Gastroesophageal sphincter (tissue), 4 donors: ENCODE measurements at regions not wholly inside any gene's neighbourhood (a gene's known extent, or its start where the extent isn't known, plus 50 kb on each side); places are given as distances from the start of the nearest gene placed in this dataset.
A peak's percentile ranks its signal among the peaks of the same experiment; 100 is the strongest.

Experiments used
- ATAC-seq: fragments of 150-250 bp; one replicate; pipeline ENCODE4 v1.9.1; 2016; ENCODE audit warnings: mild to moderate bottlenecking, moderate library complexity
- H3K27ac ChIP-seq, 4 donors: fragments of 200-600 bp; sonication (generic) in 3 of 4; 1 replicate in 3 of 4; 2 replicates in 1 of 4; pipeline ENCODE4 v1.5.1; 2016 to 2019
- H3K27me3 ChIP-seq: fragments of 200-600 bp; sonication (generic); one replicate; pipeline ENCODE4 v1.5.1; 2019
- H3K36me3 ChIP-seq, 2 donors: fragments of 200-600 bp; sonication (generic); one replicate each; pipeline ENCODE4 v1.5.1; 2019; ENCODE audit warnings: control low read depth in 1 of 2
- H3K4me1 ChIP-seq, 3 donors: fragments of 200-600 bp; sonication (generic); 1 replicate in 2 of 3; 2 replicates in 1 of 3; pipeline ENCODE4 v1.5.1; 2016 to 2019; ENCODE audit warnings: control low read depth in 2 of 3
- H3K4me3 ChIP-seq, 2 donors: fragments of 200-600 bp; sonication (generic); one replicate each; pipeline ENCODE4 v1.5.1; 2019; ENCODE audit warnings: mild to moderate bottlenecking in 1 of 2, moderate library complexity in 1 of 2
- H3K9me3 ChIP-seq, 3 donors: fragments of 200-600 bp; sonication (generic); one replicate each; pipeline ENCODE4 v1.5.1; 2017 to 2019; ENCODE audit warnings: control low read depth in 2 of 3
- EP300 ChIP-seq: sonication (generic); formaldehyde crosslinking; IDR thresholded peaks from one replicate; pipeline ENCODE4 v1.6.1; 2017; ENCODE audit warnings: antibody characterized with exemption, mild to moderate bottlenecking
- POLR2A ChIP-seq, 2 donors: fragments of 450-650 bp; IDR thresholded peaks; one replicate each; pipeline ENCODE4 v1.6.1; 2017; ENCODE audit warnings: antibody characterized with exemption in 2 of 2, mild to moderate bottlenecking in 2 of 2, moderate library complexity in 1 of 2
- POLR2AphosphoS5 ChIP-seq: sonication (generic); formaldehyde crosslinking; IDR thresholded peaks from one replicate; pipeline ENCODE4 v1.6.1; 2017; ENCODE audit warnings: antibody characterized with exemption
- WGBS, 2 donors: methylation state at CpG; one replicate each; pipeline ENCODE4 v1.1.5; 2018; ENCODE audit warnings: low coverage in 1 of 2; 5-methylcytosine and 5-hydroxymethylcytosine counted together
- TF ChIP-seq, protein P1 (sequence below), 4 experiments: fragments of 200-600 bp in 2 of 4; fragments of 450-650 bp in 2 of 4; sonication (generic) in 1 of 4; IDR thresholded peaks; one replicate each; pipeline ENCODE4 v1.5.1; 2017 to 2019; ENCODE audit warnings: antibody characterized with exemption in 4 of 4, mild to moderate bottlenecking in 2 of 4, moderate library complexity in 2 of 4

DNA sequence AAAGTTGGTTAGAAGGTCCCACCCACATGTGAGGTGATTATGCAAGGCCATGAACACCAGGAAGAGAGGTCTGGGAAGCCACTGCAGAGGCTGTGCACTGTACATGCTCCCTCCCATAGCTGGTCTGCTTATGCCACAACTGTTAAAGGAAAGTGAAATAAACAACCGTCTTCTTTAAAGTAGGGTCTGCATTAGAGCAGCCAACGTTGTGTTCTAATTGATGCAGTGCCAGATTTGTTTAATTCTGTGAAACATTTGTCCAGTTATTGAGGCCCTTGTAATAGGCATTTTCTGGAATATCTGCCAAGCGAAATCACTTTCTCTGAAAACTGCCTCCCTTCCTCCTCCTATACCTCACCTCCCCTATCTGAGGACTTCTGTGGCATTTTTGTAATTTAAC lies 224.0 kb upstream of the LNX1 start:
- Histone ChIP-seq H3K27me3 (no peaks in the 10 kb centered on the region), H3K36me3 (no peaks in the 10 kb centered on the region), H3K27ac (no peak overlapping the region), H3K4me3 (no peak overlapping the region), H3K4me1 (peaks cover 0 to 13% (median 0%) of the 10 kb centered on the region in 3 donors), H3K9me3 (no peaks in the 10 kb centered on the region)
- TF ChIP-seq EP300, result no peak
- TF ChIP-seq POLR2AphosphoS5, result no peak
- TF ChIP-seq, protein P1, sequence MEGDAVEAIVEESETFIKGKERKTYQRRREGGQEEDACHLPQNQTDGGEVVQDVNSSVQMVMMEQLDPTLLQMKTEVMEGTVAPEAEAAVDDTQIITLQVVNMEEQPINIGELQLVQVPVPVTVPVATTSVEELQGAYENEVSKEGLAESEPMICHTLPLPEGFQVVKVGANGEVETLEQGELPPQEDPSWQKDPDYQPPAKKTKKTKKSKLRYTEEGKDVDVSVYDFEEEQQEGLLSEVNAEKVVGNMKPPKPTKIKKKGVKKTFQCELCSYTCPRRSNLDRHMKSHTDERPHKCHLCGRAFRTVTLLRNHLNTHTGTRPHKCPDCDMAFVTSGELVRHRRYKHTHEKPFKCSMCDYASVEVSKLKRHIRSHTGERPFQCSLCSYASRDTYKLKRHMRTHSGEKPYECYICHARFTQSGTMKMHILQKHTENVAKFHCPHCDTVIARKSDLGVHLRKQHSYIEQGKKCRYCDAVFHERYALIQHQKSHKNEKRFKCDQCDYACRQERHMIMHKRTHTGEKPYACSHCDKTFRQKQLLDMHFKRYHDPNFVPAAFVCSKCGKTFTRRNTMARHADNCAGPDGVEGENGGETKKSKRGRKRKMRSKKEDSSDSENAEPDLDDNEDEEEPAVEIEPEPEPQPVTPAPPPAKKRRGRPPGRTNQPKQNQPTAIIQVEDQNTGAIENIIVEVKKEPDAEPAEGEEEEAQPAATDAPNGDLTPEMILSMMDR (IDR thresholded peaks at IDR 0.05), result no peak
- TF ChIP-seq POLR2A (IDR thresholded peaks at IDR 0.05), result no peak
- no peak for ATAC-seq
- WGBS, 2 donors, result 73 to 83% methylated on average over 3 of the region's 3 CpGs

DNA sequence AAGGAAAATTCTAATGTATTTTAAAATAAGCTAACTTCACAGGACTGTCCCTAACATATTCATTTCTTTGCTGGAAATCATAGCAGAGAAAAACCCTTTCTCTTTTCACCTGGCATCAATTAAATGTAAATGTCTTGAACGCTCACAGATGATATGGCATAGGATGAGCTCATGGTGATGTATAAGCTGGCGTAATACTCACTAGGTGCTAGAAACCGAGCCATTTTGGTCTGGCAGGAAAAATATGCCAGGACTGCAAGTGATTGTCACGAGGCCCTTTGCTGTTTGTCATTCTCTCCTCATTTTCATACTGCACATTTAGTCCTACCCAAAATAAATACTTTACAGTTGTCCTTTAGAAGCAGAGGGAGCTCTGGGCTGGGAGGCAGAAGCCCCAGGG lies 222.7 kb upstream of the LNX1 start:
- H3K36me3 ChIP-seq, result no peaks in the 10 kb centered on the region
- no peak overlapping the region for H3K4me3 ChIP-seq
- peaks cover 0 to 14% (median 0%) of the 10 kb centered on the region in 3 donors for H3K4me1 ChIP-seq
- TF ChIP-seq EP300, result no peak
- no peaks in the 10 kb centered on the region for H3K9me3 ChIP-seq
- H3K27me3 ChIP-seq, result no peaks in the 10 kb centered on the region
- WGBS, 2 donors, result 88 to 93% methylated on average over 3 to 4 of the region's 4 CpGs
- no peak for ATAC-seq
- no peak overlapping the region for H3K27ac ChIP-seq

- H3K9me3 ChIP-seq, result no peaks in the 10 kb centered on the region
- TF ChIP-seq, protein P1 (IDR thresholded peaks at IDR 0.05), result no peak
- TF ChIP-seq EP300, result no peak
- no peak for TF ChIP-seq POLR2AphosphoS5
- no peak for TF ChIP-seq POLR2A (IDR thresholded peaks at IDR 0.05)
- ATAC-seq, result no peak
- H3K27ac ChIP-seq, result peak overlapping the region in 1 of 4 donors; percentile 9
- H3K4me3 ChIP-seq, result no peak overlapping the region
- no peaks in the 10 kb centered on the region for H3K36me3 ChIP-seq
- peaks cover 0 to 5% (median 0%) of the 10 kb centered on the region in 3 donors for H3K4me1 ChIP-seq
- no CpG with 5 or more reads among the region's 4 CpGs for WGBS, 2 donors
- H3K27me3 ChIP-seq, result no peaks in the 10 kb centered on the region
These were observed 219.4 kb upstream of the LNX1 start for GRCh38 chr4:53810643-53811042.

GRCh38 chr4:53809816-53810215 lies 218.5 kb upstream of the LNX1 start:
- TF ChIP-seq POLR2AphosphoS5, result no peak
- no peak for TF ChIP-seq POLR2A (IDR thresholded peaks at IDR 0.05)
- TF ChIP-seq, protein P1 (IDR thresholded peaks at IDR 0.05), result no peak
- no peak for TF ChIP-seq EP300
- no peaks in the 10 kb centered on the region for H3K27me3 ChIP-seq
- no peaks in the 10 kb centered on the region for H3K9me3 ChIP-seq
- 89 to 90% methylated on average over 2 to 3 of the region's 3 CpGs for WGBS, 2 donors
- no peak for ATAC-seq
- no peak overlapping the region for H3K4me3 ChIP-seq
- H3K27ac ChIP-seq, result no peak overlapping the region
- H3K4me1 ChIP-seq, result peaks cover 0 to 5% (median 0%) of the 10 kb centered on the region in 3 donors
- H3K36me3 ChIP-seq, result no peaks in the 10 kb centered on the region

- peaks cover 0 to 2% (median 0%) of the 10 kb centered on the region in 3 donors for H3K4me1 ChIP-seq
- H3K27me3 ChIP-seq, result no peaks in the 10 kb centered on the region
- H3K36me3 ChIP-seq, result no peaks in the 10 kb centered on the region
- no peaks in the 10 kb centered on the region for H3K9me3 ChIP-seq
- TF ChIP-seq POLR2A (IDR thresholded peaks at IDR 0.05), result no peak
- TF ChIP-seq, protein P1 (IDR thresholded peaks at IDR 0.05), result no peak
- no peak overlapping the region for H3K27ac ChIP-seq
- no peak for ATAC-seq
- 69 to 82% methylated on average over 3 to 4 of the region's 5 CpGs for WGBS, 2 donors
- no peak overlapping the region for H3K4me3 ChIP-seq
These were observed 214.0 kb upstream of the LNX1 start for GRCh38 chr4:53805291-53805690.

DNA sequence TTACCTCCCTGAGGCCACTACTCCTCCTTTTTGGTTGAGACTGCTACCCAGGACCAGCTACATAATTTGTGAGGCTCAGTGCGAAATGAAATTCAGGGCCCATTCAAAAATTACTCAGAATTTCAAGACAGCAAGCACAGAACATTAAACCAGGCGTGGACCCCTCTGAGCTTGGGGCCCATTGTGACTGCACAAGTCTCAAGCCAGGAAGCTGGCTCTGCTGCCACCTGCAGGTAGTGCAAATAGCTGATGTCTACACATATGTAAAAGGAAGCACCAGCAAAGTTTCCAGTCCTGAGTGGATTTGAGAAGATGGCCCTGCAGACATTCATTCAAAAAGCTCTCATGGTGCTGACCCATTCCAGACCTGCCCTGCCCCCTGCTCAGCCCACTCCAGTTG lies 213.4 kb upstream of the LNX1 start:
- Histone ChIP-seq H3K36me3 (no peaks in the 10 kb centered on the region), H3K4me3 (no peak overlapping the region), H3K9me3 (no peaks in the 10 kb centered on the region), H3K27me3 (no peaks in the 10 kb centered on the region), H3K27ac (no peak overlapping the region), H3K4me1 (no peaks in the 10 kb centered on the region)
- TF ChIP-seq, protein P1 (IDR thresholded peaks at IDR 0.05), result peak in 1 of 4 experiments; percentile 33
- TF ChIP-seq POLR2A (IDR thresholded peaks at IDR 0.05), result no peak
- TF ChIP-seq POLR2AphosphoS5, result no peak
- TF ChIP-seq EP300, result no peak
- WGBS, 2 donors, result 0 to 100% methylated on average over 1 of the region's 2 CpGs
- ATAC-seq, result no peak
